Glutamatergic neuron (in vitro differentiated cells): ENCODE measurements at regions not wholly inside any gene's neighbourhood (a gene's known extent, or its start where the extent isn't known, plus 50 kb on each side); places are given as distances from the start of the nearest gene placed in this dataset.

Source experiments
- DNase-seq: peaks from one replicate; pipeline ENCODE4 v3.0.0; 2022
- H3K27ac Mint-ChIP-seq: one replicate; pipeline ENCODE4 v1.8.0; 2020; ENCODE audit warnings: mild to moderate bottlenecking, mixed read lengths, inconsistent platforms; ENCODE audit not compliant: unreplicated experiment
- H3K27me3 Mint-ChIP-seq: one replicate; pipeline ENCODE4 v1.8.0; 2020; ENCODE audit warnings: mild to moderate bottlenecking, moderate library complexity, mixed read lengths, inconsistent platforms; ENCODE audit not compliant: unreplicated experiment
- H3K36me3 Mint-ChIP-seq: one replicate; pipeline ENCODE4 v1.8.0; 2020; ENCODE audit warnings: mild to moderate bottlenecking, mixed read lengths, inconsistent platforms; ENCODE audit not compliant: unreplicated experiment
- H3K4me1 Mint-ChIP-seq: one replicate; pipeline ENCODE4 v1.8.0; 2020; ENCODE audit warnings: mild to moderate bottlenecking, low read depth, mixed read lengths, inconsistent platforms; ENCODE audit not compliant: unreplicated experiment
- H3K4me3 Mint-ChIP-seq: one replicate; pipeline ENCODE4 v1.8.0; 2020; ENCODE audit warnings: mild to moderate bottlenecking, mixed read lengths, inconsistent platforms; ENCODE audit not compliant: unreplicated experiment
- H3K9me3 Mint-ChIP-seq: one replicate; pipeline ENCODE4 v1.8.0; 2020; ENCODE audit warnings: mild to moderate bottlenecking, moderate library complexity, mixed read lengths, inconsistent platforms; ENCODE audit not compliant: unreplicated experiment
- TF ChIP-seq, protein P1 (sequence below): fragments of 200-600 bp; sonication (generic); IDR thresholded peaks from one replicate; pipeline ENCODE4 v1.5.0; 2021; ENCODE audit not compliant: partially characterized antibody, unreplicated experiment

- peaks cover 2% of the 10 kb centered on the region for H3K9me3 Mint-ChIP-seq
- H3K4me3 Mint-ChIP-seq, result no peak overlapping the region
- no peak overlapping the region for H3K27ac Mint-ChIP-seq
- DNase-seq, result no peak
- peaks cover 3% of the 10 kb centered on the region for H3K4me1 Mint-ChIP-seq
- H3K27me3 Mint-ChIP-seq, result no peaks in the 10 kb centered on the region
- TF ChIP-seq, protein P1, sequence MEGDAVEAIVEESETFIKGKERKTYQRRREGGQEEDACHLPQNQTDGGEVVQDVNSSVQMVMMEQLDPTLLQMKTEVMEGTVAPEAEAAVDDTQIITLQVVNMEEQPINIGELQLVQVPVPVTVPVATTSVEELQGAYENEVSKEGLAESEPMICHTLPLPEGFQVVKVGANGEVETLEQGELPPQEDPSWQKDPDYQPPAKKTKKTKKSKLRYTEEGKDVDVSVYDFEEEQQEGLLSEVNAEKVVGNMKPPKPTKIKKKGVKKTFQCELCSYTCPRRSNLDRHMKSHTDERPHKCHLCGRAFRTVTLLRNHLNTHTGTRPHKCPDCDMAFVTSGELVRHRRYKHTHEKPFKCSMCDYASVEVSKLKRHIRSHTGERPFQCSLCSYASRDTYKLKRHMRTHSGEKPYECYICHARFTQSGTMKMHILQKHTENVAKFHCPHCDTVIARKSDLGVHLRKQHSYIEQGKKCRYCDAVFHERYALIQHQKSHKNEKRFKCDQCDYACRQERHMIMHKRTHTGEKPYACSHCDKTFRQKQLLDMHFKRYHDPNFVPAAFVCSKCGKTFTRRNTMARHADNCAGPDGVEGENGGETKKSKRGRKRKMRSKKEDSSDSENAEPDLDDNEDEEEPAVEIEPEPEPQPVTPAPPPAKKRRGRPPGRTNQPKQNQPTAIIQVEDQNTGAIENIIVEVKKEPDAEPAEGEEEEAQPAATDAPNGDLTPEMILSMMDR, result no peak
- H3K36me3 Mint-ChIP-seq, result no peaks in the 10 kb centered on the region
Measured at GRCh38 chr12:46445551-46446235, 73.1 kb upstream of the SLC38A2 start.

GRCh38 chr12:46445093-46445492 lies 72.5 kb upstream of the SLC38A2 start:
- TF ChIP-seq, protein P1, result no peak
- Mint-ChIP-seq H3K9me3 (peaks cover 1% of the 10 kb centered on the region), H3K36me3 (no peaks in the 10 kb centered on the region), H3K27me3 (no peaks in the 10 kb centered on the region), H3K4me3 (no peak overlapping the region), H3K4me1 (peaks cover 3% of the 10 kb centered on the region), H3K27ac (no peak overlapping the region)
- DNase-seq, result no peak

GRCh38 chr12:46443594-46444263 lies 71.2 kb upstream of the SLC38A2 start:
- Mint-ChIP-seq H3K27ac (no peak overlapping the region), H3K36me3 (no peaks in the 10 kb centered on the region), H3K4me1 (peaks cover 3% of the 10 kb centered on the region), H3K4me3 (no peak overlapping the region), H3K27me3 (no peaks in the 10 kb centered on the region), H3K9me3 (no peaks in the 10 kb centered on the region)
- TF ChIP-seq, protein P1, result no peak
- no peak for DNase-seq

- H3K27me3 Mint-ChIP-seq, result peaks cover 2% of the 10 kb centered on the region
- peaks cover 3% of the 10 kb centered on the region for H3K4me1 Mint-ChIP-seq
- H3K36me3 Mint-ChIP-seq, result no peaks in the 10 kb centered on the region
- H3K9me3 Mint-ChIP-seq, result no peaks in the 10 kb centered on the region
- no peak overlapping the region for H3K4me3 Mint-ChIP-seq
- TF ChIP-seq, protein P1, result no peak
- H3K27ac Mint-ChIP-seq, result no peak overlapping the region
- DNase-seq, result no peak
Measured at GRCh38 chr12:46442738-46443137, 70.2 kb upstream of the SLC38A2 start.

DNA sequence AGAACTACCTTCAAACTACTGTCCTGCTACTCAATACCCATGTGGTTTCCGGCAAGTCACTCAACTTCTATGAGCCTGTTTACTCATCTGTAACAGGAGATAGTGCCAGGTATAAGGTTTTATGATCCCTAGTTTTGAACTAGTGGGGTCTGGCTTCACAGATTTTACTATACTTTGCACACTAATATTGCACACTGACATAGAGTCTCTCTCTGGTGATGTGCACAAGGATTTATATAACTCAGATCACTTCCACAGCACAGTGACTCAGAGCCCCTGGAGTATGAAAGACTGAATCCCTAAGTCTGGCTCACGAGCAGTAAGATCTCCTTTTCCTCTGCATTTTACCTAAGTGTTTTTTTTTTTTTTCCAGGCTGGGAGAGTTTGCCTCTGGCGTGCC lies 69.7 kb upstream of the SLC38A2 start:
- no peaks in the 10 kb centered on the region for H3K9me3 Mint-ChIP-seq
- H3K36me3 Mint-ChIP-seq, result no peaks in the 10 kb centered on the region
- peaks cover 2% of the 10 kb centered on the region for H3K27me3 Mint-ChIP-seq
- TF ChIP-seq, protein P1, result no peak
- H3K4me1 Mint-ChIP-seq, result peaks cover 3% of the 10 kb centered on the region
- no peak for DNase-seq
- no peak overlapping the region for H3K4me3 Mint-ChIP-seq
- H3K27ac Mint-ChIP-seq, result no peak overlapping the region
